ENCODE measurements at regions not wholly inside any gene's neighbourhood (a gene's known extent, or its start where the extent isn't known, plus 50 kb on each side); places are given as distances from the start of the nearest gene placed in this dataset.
"Not testable (repeated sequence)": the region's sequence is repeated elsewhere in the genome, so short reads cannot be mapped to it uniquely, and the experiment has no call there.

- no peak for DNase-seq (ENCODE audit: low spot score)
Observed at GRCh38 chr1:94362466-94363058, 55.6 kb upstream of the ABCD3 start.

GRCh38 chr1:94358630-94359599 is 59.3 kb upstream of the ABCD3 start:
- no peak for DNase-seq (ENCODE audit: low spot score)

GRCh38 chr1:94357661-94358060 is 60.5 kb upstream of the ABCD3 start:
- no peak for DNase-seq (ENCODE audit: low spot score)

DNA sequence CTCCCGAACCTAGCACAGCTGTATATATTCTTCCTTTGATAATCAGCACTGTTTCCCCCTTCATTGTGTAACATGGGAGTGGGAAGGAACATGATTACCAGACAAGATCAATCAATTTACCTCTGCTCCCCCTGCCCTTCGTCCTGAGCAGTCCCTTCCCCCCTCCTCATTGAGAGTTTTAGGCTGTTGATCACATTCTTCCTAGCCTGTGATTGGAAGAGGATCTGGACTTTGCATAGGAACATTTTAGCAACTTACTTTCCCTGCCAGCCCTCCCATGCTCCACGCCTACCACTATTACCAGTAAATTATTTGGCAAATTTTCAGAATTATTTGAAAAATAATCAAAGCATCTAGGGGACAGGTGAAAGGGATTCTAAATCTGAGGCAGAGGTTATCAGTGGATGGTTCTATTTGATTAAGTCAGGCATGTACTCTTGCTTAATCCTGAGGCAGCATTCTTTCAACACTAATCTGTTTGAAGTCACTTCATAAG is 62.7 kb upstream of the ABCD3 start:
- no peak for DNase-seq (ENCODE audit: low spot score)

DNA sequence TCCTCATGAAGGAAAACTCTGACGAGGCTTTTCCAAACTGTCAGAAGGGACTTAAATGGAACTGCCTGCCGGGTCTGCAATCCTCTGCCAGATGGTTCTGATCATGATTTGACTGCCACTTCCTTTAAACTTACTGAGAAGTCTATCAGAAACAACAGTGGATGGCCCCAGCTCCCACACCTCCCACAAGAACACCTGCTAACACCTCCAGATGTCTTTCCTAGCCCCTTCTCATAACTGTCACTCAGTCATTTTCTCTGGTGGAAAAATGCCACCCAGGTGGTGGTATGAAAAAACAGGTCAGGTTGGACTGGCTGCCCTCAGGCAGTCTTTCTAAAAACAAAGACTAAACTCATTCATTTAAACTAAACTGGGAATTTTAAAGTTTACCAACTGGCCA is 66.7 kb upstream of the ABCD3 start:
- no peak for DNase-seq (ENCODE audit: low spot score)

- DNase-seq (ENCODE audit: low spot score): no peak
Observed at GRCh38 chr1:94350350-94350924, 67.8 kb upstream of the ABCD3 start.

- no peak for DNase-seq (ENCODE audit: low spot score)
Observed at GRCh38 chr1:94349853-94350252, 68.3 kb upstream of the ABCD3 start.

GRCh38 chr1:94348386-94348785 is 69.8 kb upstream of the ABCD3 start:
- not testable (repeated sequence) for DNase-seq (ENCODE audit: low spot score)

- DNase-seq (ENCODE audit: low spot score): no peak
Observed at GRCh38 chr1:94345148-94345721, 73.0 kb upstream of the ABCD3 start.

DNA sequence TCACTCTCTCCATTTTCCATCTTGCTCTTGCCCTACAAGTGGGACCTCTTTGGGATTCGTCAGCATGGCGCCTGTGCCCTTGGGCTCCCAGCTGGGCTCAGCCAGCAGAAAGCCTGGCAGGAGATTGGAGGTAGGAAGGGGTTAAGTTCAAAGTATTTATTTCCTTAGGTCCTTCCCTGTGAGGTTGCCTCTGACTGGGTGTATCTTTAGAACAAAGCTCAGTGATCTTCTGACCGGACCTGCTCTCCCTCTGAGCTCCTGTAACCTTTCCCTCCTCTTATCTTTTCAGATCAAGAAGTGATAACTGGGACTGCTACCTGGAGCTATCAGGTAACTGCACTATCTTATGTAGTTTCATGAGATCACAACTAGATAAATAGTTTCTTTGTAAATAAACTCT is 75.8 kb upstream of the ABCD3 start:
- no peak for DNase-seq (ENCODE audit: low spot score)

DNA sequence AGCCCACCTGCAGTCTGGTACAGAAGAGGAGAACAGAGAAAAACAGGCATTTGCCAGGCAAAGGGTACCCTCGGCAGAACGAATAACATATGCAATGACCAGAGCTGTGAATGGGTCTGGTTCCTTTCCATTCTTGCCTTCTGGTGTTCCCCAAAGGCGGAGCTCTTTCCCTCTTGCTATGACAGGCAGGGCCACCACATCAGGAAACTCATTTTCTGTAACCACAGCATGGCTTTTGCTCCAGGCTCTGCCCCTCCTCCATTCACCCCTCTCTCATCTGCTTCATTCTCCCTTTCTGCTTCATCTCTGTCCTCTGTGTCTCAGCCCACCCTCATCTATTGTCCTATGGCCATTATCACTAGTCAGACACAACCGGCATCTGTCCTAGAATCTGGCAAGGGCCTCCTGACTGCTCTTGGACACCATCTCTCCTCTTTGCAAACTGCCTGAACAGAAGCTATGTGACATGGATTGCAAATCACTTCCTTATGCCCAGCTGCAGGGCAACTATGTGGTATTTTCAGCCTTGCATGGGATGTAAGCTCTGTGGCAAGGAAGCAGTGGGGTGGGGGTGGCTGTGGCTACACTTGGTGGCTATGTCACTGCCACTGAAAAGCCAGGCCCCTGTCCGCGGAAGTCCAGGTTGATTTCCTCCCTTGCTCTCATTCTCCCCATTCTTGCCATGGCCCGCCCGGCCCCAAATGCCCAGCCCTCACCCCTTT is 78.8 kb upstream of the ABCD3 start:
- no peak for DNase-seq (ENCODE audit: low spot score)

DNA sequence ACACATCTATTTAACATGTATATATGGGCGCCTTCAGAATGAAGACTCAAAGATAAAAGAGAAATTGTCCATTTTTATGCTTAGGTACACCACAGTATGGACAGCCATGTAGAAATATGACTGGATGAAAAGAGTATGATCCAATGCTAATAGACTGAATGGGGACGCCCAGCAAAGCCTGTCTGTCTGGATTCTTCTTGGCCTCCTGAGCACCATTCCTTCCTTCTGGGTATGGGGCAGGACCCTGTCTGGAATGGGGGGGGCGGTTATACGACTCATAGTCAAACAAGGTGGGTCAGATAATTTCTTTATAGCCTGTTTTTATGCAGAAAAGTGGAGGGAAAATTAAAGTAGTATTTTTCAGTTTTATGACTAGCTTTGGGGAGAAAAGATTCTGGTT is 81.2 kb upstream of the ABCD3 start:
- DNase-seq (ENCODE audit: low spot score): no peak

- DNase-seq (ENCODE audit: low spot score): peak; percentile 87
Observed at GRCh38 chr1:94335950-94336349, 82.2 kb upstream of the ABCD3 start.

DNA sequence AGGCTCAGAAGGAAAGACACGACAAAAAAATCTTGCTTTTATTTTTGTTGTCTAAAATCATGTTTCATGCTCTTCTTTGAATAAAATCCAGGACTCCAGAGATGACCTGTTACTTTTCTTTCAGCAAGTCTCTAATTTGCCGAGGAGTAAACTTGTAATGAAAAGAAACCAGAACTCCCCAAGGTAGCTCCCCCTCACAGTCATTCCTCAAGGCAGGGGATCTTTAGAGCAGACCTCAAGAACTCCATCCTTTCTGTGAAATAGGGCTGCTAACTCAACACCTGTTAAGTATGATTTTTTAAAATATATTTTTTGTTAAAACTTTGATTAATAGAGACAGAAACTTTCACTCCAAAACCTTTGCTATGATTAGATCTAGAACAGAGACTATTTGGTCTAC is 82.7 kb upstream of the ABCD3 start:
- DNase-seq (ENCODE audit: low spot score): no peak

DNA sequence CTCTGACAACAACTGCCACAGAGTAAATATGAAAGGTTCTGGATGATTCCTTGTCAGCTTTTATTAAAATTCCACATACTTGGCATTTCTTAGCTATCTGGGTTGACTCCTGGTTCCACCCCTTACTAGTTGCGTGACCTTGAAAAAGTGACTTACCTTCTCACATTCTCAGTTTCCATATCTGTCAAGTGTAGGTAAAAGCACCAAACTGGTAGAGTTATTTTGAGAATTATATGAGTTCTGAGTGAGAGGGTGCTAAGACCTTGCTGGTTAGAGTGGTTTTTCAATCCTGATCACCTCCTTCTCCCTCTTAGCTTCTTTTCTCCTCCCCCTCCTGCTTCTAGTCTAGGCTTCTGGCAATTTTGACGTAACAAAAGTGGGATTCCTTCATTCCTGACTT is 83.4 kb upstream of the ABCD3 start:
- DNase-seq (ENCODE audit: low spot score): no peak

DNA sequence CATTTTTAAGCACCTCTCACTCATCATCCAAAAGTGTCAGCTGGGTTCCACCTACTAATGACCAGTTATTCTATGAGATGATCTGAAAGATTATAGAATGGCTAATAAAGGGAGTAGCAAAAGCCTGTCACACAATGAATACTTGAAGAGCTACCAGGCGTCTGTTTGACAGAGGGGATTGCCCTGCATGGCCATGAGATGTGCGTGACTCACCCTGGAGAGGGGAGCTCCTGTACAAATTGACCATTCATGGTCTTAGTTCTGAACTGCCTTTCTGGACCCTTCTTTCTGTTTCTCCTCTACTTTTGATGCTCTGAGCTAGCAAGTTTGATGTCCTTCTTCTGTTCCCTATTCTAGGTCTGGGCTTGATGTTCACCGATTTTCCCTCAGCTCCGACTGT is 85.2 kb upstream of the ABCD3 start:
- peak; percentile 3 for DNase-seq (ENCODE audit: low spot score)

GRCh38 chr1:94332516-94332915 is 85.7 kb upstream of the ABCD3 start:
- DNase-seq (ENCODE audit: low spot score): no peak

DNA sequence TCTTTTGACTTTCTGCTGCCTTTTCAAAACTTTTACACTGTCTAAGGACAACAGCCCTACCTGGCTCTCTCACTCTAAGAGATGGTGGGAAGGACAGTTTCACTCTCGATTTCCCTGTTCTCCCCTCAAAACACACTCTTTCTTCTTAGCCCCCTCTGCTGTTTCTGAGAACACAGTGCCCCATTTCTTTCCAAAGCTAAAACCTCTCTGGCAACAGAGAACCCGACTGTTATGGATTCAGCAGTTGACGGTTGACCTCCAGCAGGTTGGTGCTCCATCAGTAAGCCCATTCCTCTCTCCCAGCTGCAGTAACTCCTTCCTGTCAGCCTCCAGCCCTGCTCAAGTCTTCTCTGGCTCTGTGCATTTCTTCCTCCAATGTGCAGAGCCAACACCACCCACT is 88.2 kb upstream of the ABCD3 start:
- no peak for DNase-seq (ENCODE audit: low spot score)

GRCh38 chr1:94329276-94329675 is 88.9 kb upstream of the ABCD3 start:
- DNase-seq (ENCODE audit: low spot score): no peak

DNA sequence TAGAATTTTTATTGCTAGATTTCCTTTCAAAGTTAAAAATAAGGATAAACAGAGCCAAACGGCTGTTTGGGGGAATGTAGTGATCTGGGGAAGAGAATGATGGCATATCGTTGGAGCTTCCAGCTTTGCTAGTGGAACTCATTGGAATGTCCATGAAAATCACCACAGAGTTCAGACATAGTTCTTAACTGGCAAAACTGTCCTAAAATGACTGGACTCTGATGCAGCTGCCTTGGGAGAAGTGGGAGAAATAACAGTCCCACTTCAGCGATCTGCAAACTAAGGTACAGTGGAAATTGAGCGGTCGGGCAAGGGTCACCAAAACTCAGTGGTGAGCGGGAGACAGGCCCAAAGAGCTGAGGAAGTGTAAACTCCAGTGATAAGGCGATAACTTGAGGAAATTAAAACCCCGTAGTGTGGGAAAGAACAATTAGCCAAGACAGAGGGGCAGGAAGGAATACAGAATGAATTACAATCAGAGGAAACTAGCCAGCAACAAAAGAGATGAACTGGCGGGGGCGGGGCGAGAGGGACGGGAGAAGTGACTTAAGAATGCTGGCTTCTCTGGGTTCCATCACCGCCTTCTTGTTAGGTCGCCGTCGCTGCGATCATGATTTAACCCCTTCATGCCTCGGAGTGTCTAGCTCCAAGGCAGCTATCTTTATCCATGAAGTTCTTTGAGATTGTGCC is 89.8 kb upstream of the ARHGAP29 start:
- no peak for DNase-seq (ENCODE audit: low spot score)

DNA sequence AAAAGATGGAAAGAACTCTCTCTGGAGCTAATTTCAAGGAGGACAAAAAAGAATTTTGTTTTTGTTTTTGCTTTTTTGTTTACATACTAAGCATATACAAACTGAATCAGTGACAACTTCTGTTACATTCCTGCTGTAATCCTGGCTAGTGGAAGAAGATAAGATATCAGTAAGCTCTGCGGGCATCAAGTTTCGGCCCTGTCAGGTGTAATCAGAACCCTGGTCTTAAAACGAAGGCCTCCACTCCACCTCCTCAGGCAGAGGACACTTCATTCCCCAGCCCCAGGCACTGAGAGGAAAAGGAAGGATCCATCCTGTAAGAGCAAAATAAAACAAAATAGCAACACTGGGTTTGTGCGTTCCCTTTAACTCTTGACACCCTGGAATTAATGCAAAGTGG is 88.9 kb upstream of the ARHGAP29 start:
- DNase-seq (ENCODE audit: low spot score): no peak

Data from RKO (cell line).